Sigmoid colon (tissue), 3 donors: ENCODE measurements at regions not wholly inside any gene's neighbourhood (a gene's known extent, or its start where the extent isn't known, plus 50 kb on each side); places are given as distances from the start of the nearest gene placed in this dataset.

Experiments
- POLR2A ChIP-seq, 2 donors: fragments of 450-650 bp; IDR thresholded peaks; one replicate each; pipeline ENCODE4 v1.6.1; 2016; ENCODE audit warnings: antibody characterized with exemption in 2 of 2, mild to moderate bottlenecking in 2 of 2, moderate library complexity in 2 of 2
- TF ChIP-seq, protein P1 (sequence below), 4 experiments: fragments of 450-650 bp in 3 of 4; fragments of 200-600 bp in 1 of 4; IDR thresholded peaks; one replicate each; pipeline ENCODE4 v1.5.1; 2016 to 2019; ENCODE audit warnings: antibody characterized with exemption in 4 of 4, mild to moderate bottlenecking in 3 of 4, moderate library complexity in 2 of 4

DNA sequence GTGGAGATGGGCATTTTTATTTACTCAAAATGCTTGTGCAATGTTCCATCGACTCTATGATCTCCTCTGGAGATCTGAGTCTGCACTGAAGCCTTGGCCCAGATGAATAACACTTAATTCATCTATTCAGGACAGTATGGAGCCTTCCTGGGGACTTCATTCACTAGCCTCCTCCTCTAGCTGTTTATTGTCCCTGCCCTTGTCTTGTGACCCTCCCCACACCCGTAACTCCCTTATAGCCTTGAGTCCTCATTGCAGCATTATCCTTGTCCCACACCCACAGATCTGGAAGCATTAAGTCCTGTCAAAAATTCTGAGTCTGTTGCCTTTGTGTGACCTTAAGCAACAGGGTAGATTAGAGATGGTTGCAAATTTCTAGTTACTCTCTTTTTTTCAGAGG lies 138.3 kb upstream of the LMO4 start:
- TF ChIP-seq, protein P1, sequence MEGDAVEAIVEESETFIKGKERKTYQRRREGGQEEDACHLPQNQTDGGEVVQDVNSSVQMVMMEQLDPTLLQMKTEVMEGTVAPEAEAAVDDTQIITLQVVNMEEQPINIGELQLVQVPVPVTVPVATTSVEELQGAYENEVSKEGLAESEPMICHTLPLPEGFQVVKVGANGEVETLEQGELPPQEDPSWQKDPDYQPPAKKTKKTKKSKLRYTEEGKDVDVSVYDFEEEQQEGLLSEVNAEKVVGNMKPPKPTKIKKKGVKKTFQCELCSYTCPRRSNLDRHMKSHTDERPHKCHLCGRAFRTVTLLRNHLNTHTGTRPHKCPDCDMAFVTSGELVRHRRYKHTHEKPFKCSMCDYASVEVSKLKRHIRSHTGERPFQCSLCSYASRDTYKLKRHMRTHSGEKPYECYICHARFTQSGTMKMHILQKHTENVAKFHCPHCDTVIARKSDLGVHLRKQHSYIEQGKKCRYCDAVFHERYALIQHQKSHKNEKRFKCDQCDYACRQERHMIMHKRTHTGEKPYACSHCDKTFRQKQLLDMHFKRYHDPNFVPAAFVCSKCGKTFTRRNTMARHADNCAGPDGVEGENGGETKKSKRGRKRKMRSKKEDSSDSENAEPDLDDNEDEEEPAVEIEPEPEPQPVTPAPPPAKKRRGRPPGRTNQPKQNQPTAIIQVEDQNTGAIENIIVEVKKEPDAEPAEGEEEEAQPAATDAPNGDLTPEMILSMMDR (IDR thresholded peaks at IDR 0.05) = no peak
- no peak for TF ChIP-seq POLR2A (IDR thresholded peaks at IDR 0.05)
